BLaER1 (cell line): ENCODE measurements at regions not wholly inside any gene's neighbourhood (a gene's known extent, or its start where the extent isn't known, plus 50 kb on each side); places are given as distances from the start of the nearest gene placed in this dataset.
A peak's percentile ranks its signal among the peaks of the same experiment; 100 is the strongest.

Experiments
- H3K27ac ChIP-seq: shearing (Covaris generic); formaldehyde crosslinking; 2 replicates; pipeline ENCODE4 v1.8.1; 2022
- H3K27me3 ChIP-seq: shearing (Covaris generic); formaldehyde crosslinking; 2 replicates; pipeline ENCODE4 v1.8.1; 2022
- H3K36me3 ChIP-seq: shearing (Covaris generic); formaldehyde crosslinking; 2 replicates; pipeline ENCODE4 v1.8.1; 2022
- H3K4me1 ChIP-seq: shearing (Covaris generic); formaldehyde crosslinking; 2 replicates; pipeline ENCODE4 v1.8.1; 2022
- H3K4me2 ChIP-seq: shearing (Covaris generic); formaldehyde crosslinking; 2 replicates; pipeline ENCODE4 v1.8.1; 2022
- H3K4me3 ChIP-seq: shearing (Covaris generic); formaldehyde crosslinking; 2 replicates; pipeline ENCODE4 v1.8.1; 2022
- H3K9ac ChIP-seq: shearing (Covaris generic); formaldehyde crosslinking; 2 replicates; pipeline ENCODE4 v1.8.1; 2022
- H3K9me3 ChIP-seq: shearing (Covaris generic); formaldehyde crosslinking; 2 replicates; pipeline ENCODE4 v1.8.1; 2022
- H4K20me1 ChIP-seq: shearing (Covaris generic); formaldehyde crosslinking; 2 replicates; pipeline ENCODE4 v1.8.1; 2022
- Cebpa-rat ChIP-seq: shearing (Covaris generic); IDR thresholded peaks from 2 replicates; pipeline ENCODE4 v1.8.1; 2022

DNA sequence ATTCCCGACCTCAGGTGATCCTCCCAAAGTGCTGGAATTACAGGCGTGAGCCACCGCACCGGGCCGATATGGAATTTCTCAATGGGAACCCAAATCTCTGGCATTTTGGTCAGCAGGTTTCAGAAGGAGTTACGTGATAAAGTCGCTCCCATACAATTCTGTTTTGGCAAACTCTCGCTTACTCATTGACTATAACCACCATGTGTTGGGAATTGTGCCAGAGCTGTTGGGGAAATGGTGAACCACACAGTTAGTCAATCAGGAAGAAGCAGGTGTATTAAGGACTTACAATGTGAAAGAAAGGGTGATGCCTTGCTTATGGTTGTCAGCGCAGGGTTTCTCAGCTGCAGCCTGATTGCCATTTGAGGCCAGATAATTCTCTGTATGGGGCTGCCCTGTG is 410.5 kb downstream of the QKI start:
- H3K9me3 ChIP-seq, result no peaks in the 10 kb centered on the region
- no peak for TF ChIP-seq Cebpa-rat
- no peak overlapping the region for H3K4me3 ChIP-seq
- H3K27me3 ChIP-seq, result no peaks in the 10 kb centered on the region
- no peaks in the 10 kb centered on the region for H3K36me3 ChIP-seq
- no peak overlapping the region for H3K9ac ChIP-seq
- no peaks in the 10 kb centered on the region for H4K20me1 ChIP-seq
- H3K4me1 ChIP-seq, result no peaks in the 10 kb centered on the region
- no peak overlapping the region for H3K27ac ChIP-seq
- H3K4me2 ChIP-seq, result no peak overlapping the region

DNA sequence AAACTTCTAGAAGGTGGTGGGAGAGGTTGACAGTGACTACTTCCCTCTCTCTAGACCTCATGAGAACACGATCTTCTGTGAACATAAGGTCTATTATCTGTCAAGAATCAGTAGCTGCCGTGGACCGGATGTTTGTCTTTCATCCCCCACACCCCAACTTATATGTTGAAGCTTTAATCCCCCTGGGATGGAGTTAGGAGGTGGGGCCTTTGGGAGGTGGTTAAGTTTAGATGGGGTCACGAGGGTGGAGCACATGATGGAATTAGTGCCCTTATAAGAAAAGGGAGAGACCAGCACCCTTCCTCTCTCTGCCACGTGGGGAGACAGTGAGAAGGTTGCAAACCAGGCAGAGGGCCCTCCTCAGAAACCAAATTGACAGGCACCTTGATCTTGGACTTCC is 409.1 kb downstream of the QKI start:
- no peaks in the 10 kb centered on the region for H3K9me3 ChIP-seq
- TF ChIP-seq Cebpa-rat, result no peak
- H3K36me3 ChIP-seq, result no peaks in the 10 kb centered on the region
- H4K20me1 ChIP-seq, result no peaks in the 10 kb centered on the region
- no peaks in the 10 kb centered on the region for H3K4me1 ChIP-seq
- no peak overlapping the region for H3K4me3 ChIP-seq
- H3K9ac ChIP-seq, result no peak overlapping the region
- no peak overlapping the region for H3K27ac ChIP-seq
- H3K4me2 ChIP-seq, result no peak overlapping the region
- H3K27me3 ChIP-seq, result no peaks in the 10 kb centered on the region

DNA sequence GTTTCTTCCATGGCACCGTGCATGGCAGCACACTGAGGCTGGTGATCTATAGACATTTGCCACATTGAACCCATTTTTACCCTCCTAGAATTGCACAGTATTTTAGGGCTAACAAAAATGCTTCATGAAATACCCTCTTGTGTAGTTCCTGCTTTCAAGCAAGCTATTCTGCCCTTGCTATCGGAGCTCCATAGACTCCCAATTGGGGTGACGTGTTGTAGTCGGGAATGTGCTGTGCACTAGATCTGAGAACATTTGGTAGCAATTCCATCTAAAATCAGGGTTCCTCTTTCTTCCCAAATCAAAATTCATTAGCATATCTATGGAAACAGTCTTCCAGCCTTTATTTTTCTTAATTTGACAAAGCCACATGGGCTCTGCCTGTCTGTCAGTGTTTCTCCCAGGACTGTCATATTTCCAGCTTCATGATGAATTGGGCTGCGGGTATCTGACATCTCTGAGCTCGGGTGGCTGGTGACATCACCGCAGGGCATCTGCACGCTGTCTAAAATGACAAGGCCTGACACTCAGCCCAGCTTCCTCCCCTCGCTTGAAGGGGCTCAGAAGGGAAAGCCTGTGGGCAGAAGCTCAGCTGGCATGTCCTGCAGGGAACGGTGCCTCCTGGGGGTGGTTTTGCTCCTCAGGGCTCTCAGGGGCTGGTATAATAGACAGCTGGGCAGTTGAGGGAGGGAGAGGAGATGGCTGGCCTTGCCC is 406.4 kb downstream of the QKI start:
- no peaks in the 10 kb centered on the region for H3K9me3 ChIP-seq

DNA sequence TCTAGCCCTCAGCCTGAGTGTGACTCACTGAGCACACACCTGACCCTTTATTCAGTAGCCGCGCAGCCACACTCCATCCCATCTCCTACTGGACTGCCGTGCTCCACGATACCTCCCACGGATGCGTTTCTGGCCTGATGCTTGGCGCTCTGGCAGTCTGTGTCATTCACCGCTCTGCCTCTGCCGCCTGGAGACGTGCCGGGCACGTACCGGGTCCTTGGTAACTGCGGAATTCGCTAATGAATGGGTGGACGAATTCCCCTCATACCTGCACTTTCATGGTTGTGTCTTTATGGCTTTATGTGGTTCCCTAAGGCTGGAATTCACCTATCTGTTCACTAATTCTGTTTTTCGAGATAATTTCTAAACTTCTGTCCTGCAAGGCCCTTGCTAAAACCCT is 405.7 kb downstream of the QKI start:
- Histone ChIP-seq H3K4me3 (no peak overlapping the region), H3K9ac (no peak overlapping the region), H4K20me1 (no peaks in the 10 kb centered on the region), H3K36me3 (no peaks in the 10 kb centered on the region), H3K27me3 (no peaks in the 10 kb centered on the region), H3K27ac (no peak overlapping the region), H3K9me3 (no peaks in the 10 kb centered on the region), H3K4me1 (peaks cover 5% of the 10 kb centered on the region), H3K4me2 (no peak overlapping the region)
- TF ChIP-seq Cebpa-rat, result no peak

More for the DNA sequence above, 406.4 kb downstream of the QKI start:
- no peaks in the 10 kb centered on the region for H3K4me1 ChIP-seq
- no peak overlapping the region for H3K4me2 ChIP-seq
- H3K9ac ChIP-seq, result no peak overlapping the region
- no peak overlapping the region for H3K27ac ChIP-seq
- TF ChIP-seq Cebpa-rat, result no peak
- no peak overlapping the region for H3K4me3 ChIP-seq
- no peaks in the 10 kb centered on the region for H4K20me1 ChIP-seq
- H3K36me3 ChIP-seq, result no peaks in the 10 kb centered on the region
- no peaks in the 10 kb centered on the region for H3K27me3 ChIP-seq

DNA sequence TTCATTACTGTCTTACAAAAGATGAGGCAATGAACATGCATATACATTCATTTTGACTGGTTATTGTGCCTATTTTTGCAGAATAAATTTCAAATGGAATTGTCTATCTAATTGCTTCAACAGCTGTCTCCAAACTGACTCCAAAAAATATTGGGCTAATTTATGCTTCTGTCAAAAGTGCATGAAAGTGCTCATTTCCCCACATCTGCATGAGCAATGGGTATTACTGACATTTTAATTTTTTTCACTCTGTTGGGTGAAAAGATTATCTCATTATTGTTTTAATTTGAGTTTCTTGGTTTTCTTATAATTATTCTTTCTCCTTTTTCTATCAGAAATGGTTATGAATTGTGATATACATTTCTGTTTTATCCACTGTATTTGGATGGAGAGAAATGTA is 404.2 kb downstream of the QKI start:
- H3K27me3 ChIP-seq, result no peaks in the 10 kb centered on the region
- no peak overlapping the region for H3K4me2 ChIP-seq
- no peaks in the 10 kb centered on the region for H3K36me3 ChIP-seq
- H4K20me1 ChIP-seq, result no peaks in the 10 kb centered on the region
- no peak overlapping the region for H3K4me3 ChIP-seq
- H3K27ac ChIP-seq, result no peak overlapping the region
- H3K9ac ChIP-seq, result no peak overlapping the region
- no peak for TF ChIP-seq Cebpa-rat
- peaks cover 19% of the 10 kb centered on the region for H3K4me1 ChIP-seq
- no peaks in the 10 kb centered on the region for H3K9me3 ChIP-seq

DNA sequence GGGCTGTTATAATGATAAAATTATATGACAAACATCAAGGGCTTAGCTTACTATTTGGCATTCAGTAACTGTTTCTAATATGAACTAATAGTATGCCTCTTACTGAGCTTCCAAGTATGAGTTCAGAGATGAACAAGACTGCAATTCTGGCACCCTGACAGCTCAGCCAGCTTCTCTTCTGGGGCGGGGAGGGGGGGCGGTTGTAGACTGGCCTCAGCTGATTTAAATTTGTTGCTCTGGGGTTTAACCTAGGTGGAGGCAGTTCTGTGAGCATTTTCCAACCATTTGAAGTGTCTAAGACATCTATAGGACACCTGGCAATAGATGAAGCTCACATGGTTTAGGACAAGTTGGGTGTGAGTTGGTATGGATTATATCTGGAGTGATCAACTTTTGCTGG is 401.9 kb downstream of the QKI start:
- H3K9me3 ChIP-seq, result no peaks in the 10 kb centered on the region
- H3K36me3 ChIP-seq, result no peaks in the 10 kb centered on the region
- no peak overlapping the region for H3K9ac ChIP-seq
- H3K4me3 ChIP-seq, result no peak overlapping the region
- H3K4me2 ChIP-seq, result no peak overlapping the region
- H3K27me3 ChIP-seq, result no peaks in the 10 kb centered on the region
- H4K20me1 ChIP-seq, result no peaks in the 10 kb centered on the region
- peaks cover 28% of the 10 kb centered on the region for H3K4me1 ChIP-seq
- no peak for TF ChIP-seq Cebpa-rat
- no peak overlapping the region for H3K27ac ChIP-seq

DNA sequence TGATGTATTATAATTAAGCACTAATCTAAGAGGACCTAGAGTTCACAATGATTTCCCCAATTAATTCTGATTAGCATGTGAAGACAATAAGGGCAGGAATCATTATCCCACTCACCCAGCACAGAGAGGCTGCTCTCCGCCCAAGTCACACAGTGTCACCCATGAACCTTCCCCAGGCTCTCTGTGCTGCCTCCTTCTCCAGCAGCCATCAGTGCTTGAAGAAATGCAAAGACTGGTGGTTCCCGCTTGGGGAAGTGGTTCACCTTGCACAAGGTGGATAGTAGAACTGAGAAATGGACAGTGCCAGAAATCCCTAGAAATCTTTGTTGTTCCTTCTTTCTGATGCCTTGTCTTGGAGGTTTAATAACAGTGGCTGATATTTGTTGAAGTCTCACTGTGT is 401.3 kb downstream of the QKI start:
- H3K27ac ChIP-seq, result no peak overlapping the region

DNA sequence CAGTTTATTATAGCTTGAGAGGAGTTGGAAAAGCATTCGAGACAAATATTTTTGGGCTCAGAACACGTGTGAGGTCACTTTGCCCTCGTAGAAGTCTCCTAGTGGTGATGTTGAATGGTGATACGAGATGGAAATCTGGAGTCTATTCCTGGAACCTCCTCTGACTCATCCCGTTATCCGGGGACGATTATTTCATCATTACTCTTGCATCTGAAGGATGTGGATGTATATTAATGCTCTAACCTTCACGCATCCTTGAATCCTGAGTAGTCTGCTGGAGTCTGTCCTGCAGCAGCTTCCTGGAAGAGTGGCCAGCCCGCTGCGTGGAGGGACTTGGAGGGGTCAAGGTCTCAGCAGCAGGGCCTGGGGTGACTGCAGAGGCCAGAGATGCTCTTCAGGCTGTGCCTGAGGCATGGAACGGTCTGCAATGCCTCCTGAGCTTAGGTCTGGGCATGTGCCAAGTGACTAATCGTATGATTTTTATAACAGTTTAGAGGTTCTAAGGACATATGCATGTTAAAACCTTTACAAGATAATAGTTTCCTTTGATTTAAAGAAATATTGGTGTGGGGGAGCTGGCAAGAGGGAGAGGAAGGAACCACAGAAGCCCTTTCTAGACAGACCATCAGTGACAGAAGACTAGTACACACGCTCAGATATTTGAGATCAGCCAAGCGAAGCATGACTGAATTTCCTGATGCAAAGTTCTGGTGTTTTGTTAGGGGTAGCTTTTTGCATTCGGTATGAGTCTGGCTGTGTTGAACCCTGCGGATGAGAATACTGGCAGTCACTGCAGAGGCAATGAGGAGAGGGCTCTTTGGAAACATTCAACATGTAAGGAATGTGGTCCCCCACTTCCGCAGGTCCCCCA is 400.2 kb downstream of the QKI start:
- H3K9me3 ChIP-seq, result no peaks in the 10 kb centered on the region
- no peaks in the 10 kb centered on the region for H3K36me3 ChIP-seq
- TF ChIP-seq Cebpa-rat, result no peak
- no peaks in the 10 kb centered on the region for H3K27me3 ChIP-seq
- no peak overlapping the region for H3K9ac ChIP-seq
- H3K4me3 ChIP-seq, result no peak overlapping the region
- H3K4me1 ChIP-seq, result peaks cover 28% of the 10 kb centered on the region
- H3K4me2 ChIP-seq, result peak overlapping the region; percentile 61
- H3K27ac ChIP-seq, result no peak overlapping the region
- H4K20me1 ChIP-seq, result no peaks in the 10 kb centered on the region

More for the DNA sequence above, 401.3 kb downstream of the QKI start:
- H3K4me1 ChIP-seq, result peaks cover 28% of the 10 kb centered on the region
- H3K9me3 ChIP-seq, result no peaks in the 10 kb centered on the region
- no peaks in the 10 kb centered on the region for H3K36me3 ChIP-seq
- no peak overlapping the region for H3K9ac ChIP-seq
- no peaks in the 10 kb centered on the region for H4K20me1 ChIP-seq
- H3K4me2 ChIP-seq, result no peak overlapping the region
- H3K4me3 ChIP-seq, result no peak overlapping the region
- no peak for TF ChIP-seq Cebpa-rat
- no peaks in the 10 kb centered on the region for H3K27me3 ChIP-seq

DNA sequence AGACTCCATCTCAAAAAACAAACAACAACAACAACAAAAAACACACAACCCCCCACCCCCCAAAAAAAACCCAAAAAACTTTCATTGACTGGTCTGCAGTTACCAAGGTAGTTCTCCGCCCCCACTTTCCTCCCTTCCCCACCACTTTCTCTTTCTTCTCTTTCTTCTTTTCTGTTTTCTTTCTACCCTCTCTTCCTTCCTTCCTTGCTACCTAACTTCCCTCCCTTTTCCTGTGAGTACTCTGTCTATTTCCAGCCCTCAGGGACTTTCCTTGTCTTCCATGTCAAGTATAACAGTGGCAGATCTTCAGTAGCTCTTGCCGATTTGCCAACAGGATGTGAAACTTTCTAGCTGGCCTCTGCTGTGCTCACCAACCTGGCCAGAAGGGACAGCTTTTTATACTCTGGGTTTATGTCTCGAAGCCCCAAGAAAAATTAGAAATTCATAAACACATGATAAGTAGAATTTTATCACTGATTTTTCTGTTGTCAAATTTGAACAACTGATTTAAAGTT is 399.5 kb downstream of the QKI start:
- Histone ChIP-seq H3K4me3 (no peak overlapping the region), H3K36me3 (no peaks in the 10 kb centered on the region), H4K20me1 (no peaks in the 10 kb centered on the region), H3K9me3 (no peaks in the 10 kb centered on the region), H3K4me1 (peaks cover 28% of the 10 kb centered on the region), H3K4me2 (peak overlapping the region; percentile 61), H3K27me3 (no peaks in the 10 kb centered on the region), H3K9ac (no peak overlapping the region), H3K27ac (no peak overlapping the region)
- no peak for TF ChIP-seq Cebpa-rat

DNA sequence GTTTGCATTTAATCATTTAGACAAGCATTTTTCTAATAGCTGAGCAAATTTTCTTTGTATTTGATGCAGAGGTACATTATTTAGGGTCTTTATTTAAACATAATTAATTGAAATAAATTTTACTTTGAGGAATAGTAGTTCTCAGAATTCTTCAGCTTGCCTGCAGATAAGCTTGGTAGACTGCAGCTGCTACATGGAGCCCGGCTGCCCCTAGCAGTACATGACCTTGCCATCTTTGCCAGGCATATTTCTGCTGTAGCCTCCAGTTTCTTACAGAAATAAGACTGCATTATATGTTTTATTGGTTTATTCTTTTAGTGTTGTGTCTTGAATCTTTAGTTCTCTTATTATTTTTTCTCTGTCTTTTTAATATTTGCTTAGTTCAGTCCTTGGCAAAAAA is 396.8 kb downstream of the QKI start:
- H3K27ac ChIP-seq, result no peak overlapping the region
- H3K36me3 ChIP-seq, result no peaks in the 10 kb centered on the region
- no peaks in the 10 kb centered on the region for H4K20me1 ChIP-seq
- H3K4me2 ChIP-seq, result no peak overlapping the region
- peaks cover 28% of the 10 kb centered on the region for H3K4me1 ChIP-seq
- H3K4me3 ChIP-seq, result no peak overlapping the region
- H3K9me3 ChIP-seq, result no peaks in the 10 kb centered on the region
- no peaks in the 10 kb centered on the region for H3K27me3 ChIP-seq
- H3K9ac ChIP-seq, result no peak overlapping the region
- TF ChIP-seq Cebpa-rat, result no peak
